ENCODE measurements at regions not wholly inside any gene's neighbourhood (a gene's known extent, or its start where the extent isn't known, plus 50 kb on each side); places are given as distances from the start of the nearest gene placed in this dataset.
A peak's percentile ranks its signal among the peaks of the same experiment; 100 is the strongest.
"Not testable (repeated sequence)": the region's sequence is repeated elsewhere in the genome, so short reads cannot be mapped to it uniquely, and the experiment has no call there.

DNA sequence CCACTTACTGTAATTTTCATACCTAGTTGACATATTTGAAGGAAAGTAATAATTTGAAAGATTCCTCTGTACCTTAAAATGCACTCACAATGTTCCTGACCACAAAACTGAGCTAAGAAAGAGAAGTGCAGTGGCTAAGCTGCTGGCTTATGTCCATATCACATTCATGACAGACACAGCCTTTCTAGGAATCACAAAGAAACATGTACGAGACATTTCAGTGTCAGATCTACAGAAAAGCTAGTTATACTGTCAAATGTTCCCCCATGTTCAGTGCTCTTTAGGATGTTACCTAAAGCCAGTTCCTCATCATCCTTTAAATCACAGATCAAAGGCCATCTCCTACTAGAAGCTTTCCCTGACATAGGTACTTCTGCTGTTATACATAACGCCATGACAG is 142.2 kb upstream of the C11orf58 start:
- Histone ChIP-seq H3K4me3 (ENCODE audit: low read length in 2 of 2) (no peak overlapping the region), H3K27ac (ENCODE audit: low read depth, low read length) (no peak overlapping the region), H3K9me3 (ENCODE audit: control insufficient read depth in 1 of 2, low read length in 2 of 2) (no peaks in the 10 kb centered on the region), H3K4me1 (ENCODE audit: insufficient read depth, low read length) (no peaks in the 10 kb centered on the region), H3K27me3 (ENCODE audit: insufficient read depth, low read length) (no peaks in the 10 kb centered on the region), H3K36me3 (ENCODE audit: insufficient read depth, low read length) (no peaks in the 10 kb centered on the region)
- Mint-ChIP-seq H3K27me3 (peaks cover 10 to 11% of the 10 kb centered on the region in 2 donors), H3K36me3 (no peaks in the 10 kb centered on the region), H3K9me3 (no peaks in the 10 kb centered on the region), H3K4me1 (no peaks in the 10 kb centered on the region), H3K4me3 (no peak overlapping the region), H3K27ac (no peak overlapping the region)
- ChIA-PET CTCF (ENCODE audit: partially characterized antibody) (interaction anchor here (1.2 kb wide), 1 partner anchor 9 kb away, joined by 3 read pairs; no protein-coding TSS in a partner anchor), POLR2A (ENCODE audit: partially characterized antibody) (no interaction called here)
- no peak for DNase-seq
- intact Hi-C loops (cut with micrococcal nuclease) = no loop called here

DNA sequence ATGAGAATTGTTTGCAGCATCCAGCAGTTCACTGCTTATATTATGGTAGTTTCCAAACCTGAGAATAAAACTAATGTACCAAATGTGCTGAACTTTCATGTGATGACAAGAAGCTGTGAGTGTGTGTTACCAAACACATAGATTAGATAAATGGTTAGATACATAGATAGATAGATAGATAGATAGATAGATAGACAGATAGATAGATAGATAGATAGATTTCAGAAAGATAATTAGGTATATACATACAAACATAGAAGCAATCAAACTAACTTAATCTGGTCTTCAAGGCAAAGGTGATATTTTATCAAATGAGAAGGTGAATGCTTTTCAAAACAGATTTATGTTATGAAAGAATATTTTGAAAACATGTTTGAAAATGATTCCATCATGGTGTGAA is 147.3 kb upstream of the C11orf58 start:
- no peaks in the 10 kb centered on the region for H3K4me1 Mint-ChIP-seq

DNA sequence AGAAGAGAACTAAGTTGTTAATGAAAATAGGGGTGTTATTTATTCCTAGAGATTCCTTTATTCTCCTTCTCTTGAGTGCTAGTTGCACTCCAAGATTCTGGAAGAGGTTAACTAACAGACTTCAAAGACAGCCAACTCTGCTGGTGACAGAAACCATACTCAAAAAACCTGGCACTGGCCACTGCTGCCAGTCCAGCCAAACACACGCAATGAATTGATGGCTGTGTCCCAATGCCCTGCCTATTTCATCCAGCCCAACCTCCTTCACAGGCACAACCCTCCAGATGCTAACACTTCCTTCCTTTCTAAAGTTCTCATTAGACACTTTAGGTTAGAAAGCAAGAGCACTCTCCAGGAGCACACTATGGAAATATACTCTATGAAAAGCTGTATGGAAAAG is 150.8 kb upstream of the C11orf58 start:
- no peaks in the 10 kb centered on the region for H3K36me3 ChIP-seq (ENCODE audit: insufficient read depth, low read length)
- no peaks in the 10 kb centered on the region for H3K4me1 Mint-ChIP-seq
- H3K36me3 Mint-ChIP-seq = no peaks in the 10 kb centered on the region
- POLR2A ChIA-PET (ENCODE audit: partially characterized antibody) = no interaction called here
- no peak overlapping the region for H3K4me3 ChIP-seq (ENCODE audit: low read length in 2 of 2)
- H3K27ac ChIP-seq (ENCODE audit: low read depth, low read length) = no peak overlapping the region
- peak overlapping the region in 1 of 7 donors; percentile 3 for H3K27ac Mint-ChIP-seq
- no peaks in the 10 kb centered on the region for H3K27me3 ChIP-seq (ENCODE audit: insufficient read depth, low read length)
- H3K9me3 ChIP-seq (ENCODE audit: control insufficient read depth in 1 of 2, low read length in 2 of 2) = no peaks in the 10 kb centered on the region
- H3K27me3 Mint-ChIP-seq = peaks cover 0 to 6% of the 10 kb centered on the region in 2 donors
- peaks cover 0 to 3% (median 0%) of the 10 kb centered on the region in 8 donors for H3K9me3 Mint-ChIP-seq
- DNase-seq = no peak
- CTCF ChIA-PET (ENCODE audit: partially characterized antibody) = no interaction called here
- intact Hi-C loops (cut with micrococcal nuclease) = no loop called here
- no peaks in the 10 kb centered on the region for H3K4me1 ChIP-seq (ENCODE audit: insufficient read depth, low read length)
- no peak overlapping the region for H3K4me3 Mint-ChIP-seq

More for the DNA sequence above, 147.3 kb upstream of the C11orf58 start:
- H3K4me1 ChIP-seq (ENCODE audit: insufficient read depth, low read length) = no peaks in the 10 kb centered on the region
- H3K9me3 Mint-ChIP-seq = no peaks in the 10 kb centered on the region
- ChIA-PET POLR2A (ENCODE audit: partially characterized antibody) (no interaction called here), CTCF (ENCODE audit: partially characterized antibody) (no interaction called here)
- H3K27me3 ChIP-seq (ENCODE audit: insufficient read depth, low read length) = no peaks in the 10 kb centered on the region
- intact Hi-C loops (cut with micrococcal nuclease) = no loop called here
- DNase-seq = no peak
- no peaks in the 10 kb centered on the region for H3K36me3 ChIP-seq (ENCODE audit: insufficient read depth, low read length)
- H3K27ac Mint-ChIP-seq = no peak overlapping the region
- peaks cover 3 to 5% of the 10 kb centered on the region in 2 donors for H3K27me3 Mint-ChIP-seq
- H3K4me3 Mint-ChIP-seq = no peak overlapping the region
- no peaks in the 10 kb centered on the region for H3K36me3 Mint-ChIP-seq
- H3K4me3 ChIP-seq (ENCODE audit: low read length in 2 of 2) = no peak overlapping the region
- no peaks in the 10 kb centered on the region for H3K9me3 ChIP-seq (ENCODE audit: control insufficient read depth in 1 of 2, low read length in 2 of 2)
- H3K27ac ChIP-seq (ENCODE audit: low read depth, low read length) = no peak overlapping the region

DNA sequence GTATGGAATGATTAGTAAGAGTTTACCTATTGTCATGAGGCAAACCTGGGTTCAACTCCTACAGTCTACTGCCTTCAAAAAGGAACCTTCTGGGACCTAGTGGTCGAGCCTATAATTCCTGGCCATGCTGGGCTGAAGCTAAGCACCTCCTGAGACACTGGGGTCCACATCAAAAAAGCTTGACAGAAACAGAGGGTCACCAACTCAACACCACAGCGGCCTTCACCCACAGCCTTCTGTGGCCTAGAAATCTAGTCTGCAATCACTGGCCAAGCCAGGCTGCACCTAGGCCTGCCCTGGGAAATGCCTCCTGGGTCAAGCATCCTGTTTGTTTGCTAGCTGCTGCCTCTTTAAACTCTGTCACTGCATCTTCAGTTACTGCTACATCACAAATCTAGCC is 153.9 kb upstream of the C11orf58 start:
- intact Hi-C loops (cut with micrococcal nuclease) = no loop called here
- Mint-ChIP-seq H3K9me3 (peaks cover 0 to 13% (median 0%) of the 10 kb centered on the region in 8 donors), H3K4me3 (no peak overlapping the region), H3K27me3 (peaks cover 1 to 5% of the 10 kb centered on the region in 2 donors), H3K27ac (no peak overlapping the region), H3K36me3 (no peaks in the 10 kb centered on the region), H3K4me1 (no peaks in the 10 kb centered on the region)
- DNase-seq = no peak
- no peaks in the 10 kb centered on the region for H3K36me3 ChIP-seq (ENCODE audit: insufficient read depth, low read length)
- no peak overlapping the region for H3K27ac ChIP-seq (ENCODE audit: low read depth, low read length)
- no peak overlapping the region for H3K4me3 ChIP-seq (ENCODE audit: low read length in 2 of 2)
- CTCF ChIA-PET (ENCODE audit: partially characterized antibody) = no interaction called here
- H3K27me3 ChIP-seq (ENCODE audit: insufficient read depth, low read length) = no peaks in the 10 kb centered on the region
- H3K9me3 ChIP-seq (ENCODE audit: control insufficient read depth in 1 of 2, low read length in 2 of 2) = no peaks in the 10 kb centered on the region
- POLR2A ChIA-PET (ENCODE audit: partially characterized antibody) = no interaction called here
- no peaks in the 10 kb centered on the region for H3K4me1 ChIP-seq (ENCODE audit: insufficient read depth, low read length)

DNA sequence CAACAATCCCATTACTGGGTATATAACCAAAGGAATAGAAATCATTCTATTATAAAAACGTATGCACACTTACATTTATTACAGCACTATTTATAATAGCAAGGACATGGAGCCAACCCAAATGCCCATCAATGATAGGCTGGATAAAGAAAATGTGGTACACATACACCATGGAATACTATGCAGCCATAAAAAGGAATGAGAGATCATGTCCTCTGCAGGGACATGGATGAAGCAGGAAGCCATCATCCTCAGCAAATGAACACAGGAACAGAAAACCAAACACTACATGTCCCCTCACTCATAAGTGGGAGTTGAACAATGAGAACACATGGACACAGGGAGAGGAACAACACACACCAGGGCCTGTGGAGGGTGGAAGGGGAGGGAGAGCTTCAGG is 157.4 kb upstream of the C11orf58 start:
- H3K27ac Mint-ChIP-seq; DNase-seq; CTCF ChIA-PET (ENCODE audit: partially characterized antibody); H3K4me3 ChIP-seq (ENCODE audit: low read length in 2 of 2); H3K9me3 ChIP-seq (ENCODE audit: control insufficient read depth in 1 of 2, low read length in 2 of 2); H3K36me3 Mint-ChIP-seq; H3K36me3 ChIP-seq (ENCODE audit: insufficient read depth, low read length); H3K27me3 ChIP-seq (ENCODE audit: insufficient read depth, low read length); H3K27ac ChIP-seq (ENCODE audit: low read depth, low read length); H3K4me1 ChIP-seq (ENCODE audit: insufficient read depth, low read length); H3K27me3 Mint-ChIP-seq; POLR2A ChIA-PET (ENCODE audit: partially characterized antibody); intact Hi-C loops (cut with micrococcal nuclease); H3K4me1 Mint-ChIP-seq: not testable (repeated sequence)
- H3K9me3 Mint-ChIP-seq = peaks cover 0 to 13% (median 0%) of the 10 kb centered on the region in 8 donors
- peak overlapping the region in 1 of 8 donors; percentile 45 for H3K4me3 Mint-ChIP-seq

DNA sequence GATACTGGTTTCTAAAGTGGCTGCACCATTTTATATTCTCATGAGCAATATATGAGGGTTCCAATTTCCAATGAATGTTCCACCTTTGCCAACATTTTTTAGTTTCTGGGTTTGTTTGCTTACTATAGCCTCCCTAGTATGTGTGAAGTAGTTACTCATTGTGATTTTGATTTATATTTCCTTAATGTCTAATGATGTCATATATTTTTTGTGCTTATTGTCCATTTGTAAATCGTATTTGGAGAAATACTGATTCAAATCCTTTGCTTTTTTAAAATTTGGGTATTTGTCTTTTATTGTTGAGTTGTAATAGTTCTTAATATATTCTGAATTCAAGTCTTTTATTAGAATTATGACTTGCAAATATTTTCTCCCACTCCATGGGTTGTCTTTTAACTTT is 161.0 kb upstream of the C11orf58 start:
- Mint-ChIP-seq H3K36me3 (no peaks in the 10 kb centered on the region), H3K9me3 (peaks cover 0 to 14% (median 1%) of the 10 kb centered on the region in 8 donors), H3K4me1 (no peaks in the 10 kb centered on the region), H3K27me3 (peaks cover 0 to 1% of the 10 kb centered on the region in 2 donors), H3K27ac (no peak overlapping the region), H3K4me3 (no peak overlapping the region)
- H3K9me3 ChIP-seq (ENCODE audit: control insufficient read depth in 1 of 2, low read length in 2 of 2) = no peaks in the 10 kb centered on the region
- H3K27me3 ChIP-seq (ENCODE audit: insufficient read depth, low read length) = no peaks in the 10 kb centered on the region
- no peaks in the 10 kb centered on the region for H3K4me1 ChIP-seq (ENCODE audit: insufficient read depth, low read length)
- DNase-seq = no peak
- no peak overlapping the region for H3K4me3 ChIP-seq (ENCODE audit: low read length in 2 of 2)
- H3K36me3 ChIP-seq (ENCODE audit: insufficient read depth, low read length) = no peaks in the 10 kb centered on the region
- ChIA-PET POLR2A (ENCODE audit: partially characterized antibody) (no interaction called here), CTCF (ENCODE audit: partially characterized antibody) (no interaction called here)
- intact Hi-C loops (cut with micrococcal nuclease) = no loop called here
- no peak overlapping the region for H3K27ac ChIP-seq (ENCODE audit: low read depth, low read length)

DNA sequence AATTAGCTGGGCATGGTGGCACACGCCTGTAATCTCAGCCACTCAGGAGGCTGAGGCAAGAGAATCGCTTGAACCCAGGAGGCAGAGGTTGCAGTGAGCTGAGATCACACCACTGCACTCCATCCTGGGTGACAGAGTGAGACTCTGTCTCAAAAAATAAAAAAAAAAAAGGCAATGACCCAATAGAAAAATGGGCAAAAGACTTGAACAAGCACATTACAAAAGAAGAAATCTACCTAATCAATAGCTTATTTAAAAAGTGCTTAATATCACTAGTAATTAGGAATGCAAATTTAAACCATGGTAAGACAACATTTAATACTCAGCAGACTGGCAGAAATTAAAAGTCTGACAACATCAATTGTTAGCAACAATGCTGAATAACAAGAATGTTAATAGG is 163.6 kb upstream of the C11orf58 start:
- not testable (repeated sequence) for H3K27ac ChIP-seq (ENCODE audit: low read depth, low read length)

DNA sequence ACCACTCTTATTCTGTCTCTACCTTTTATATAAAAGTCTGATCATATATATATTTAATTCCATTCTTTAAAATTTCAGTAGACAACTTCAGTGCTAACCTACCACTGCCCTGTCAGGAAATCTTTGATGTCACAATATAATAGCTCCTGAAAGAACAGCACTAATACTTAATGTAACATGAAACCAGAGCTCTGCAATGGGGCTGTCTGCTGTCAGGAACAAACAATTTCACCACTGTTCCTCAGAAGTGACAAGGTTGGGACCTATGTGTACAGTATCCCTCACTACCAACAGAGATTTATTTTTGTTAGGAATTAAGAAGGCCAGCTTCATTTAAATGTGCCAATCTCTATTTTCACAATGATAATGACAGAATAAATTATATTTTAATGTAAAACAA is 165.5 kb upstream of the C11orf58 start:
- ChIA-PET POLR2A (ENCODE audit: partially characterized antibody) (no interaction called here), CTCF (ENCODE audit: partially characterized antibody) (no interaction called here)
- Mint-ChIP-seq H3K27ac (no peak overlapping the region), H3K27me3 (no peaks in the 10 kb centered on the region), H3K9me3 (peaks cover 0 to 3% (median 0%) of the 10 kb centered on the region in 8 donors), H3K36me3 (no peaks in the 10 kb centered on the region), H3K4me3 (no peak overlapping the region), H3K4me1 (no peaks in the 10 kb centered on the region)
- Histone ChIP-seq H3K9me3 (ENCODE audit: control insufficient read depth in 1 of 2, low read length in 2 of 2) (no peaks in the 10 kb centered on the region), H3K27ac (ENCODE audit: low read depth, low read length) (no peak overlapping the region), H3K27me3 (ENCODE audit: insufficient read depth, low read length) (no peaks in the 10 kb centered on the region), H3K36me3 (ENCODE audit: insufficient read depth, low read length) (no peaks in the 10 kb centered on the region), H3K4me3 (ENCODE audit: low read length in 2 of 2) (no peak overlapping the region), H3K4me1 (ENCODE audit: insufficient read depth, low read length) (no peaks in the 10 kb centered on the region)
- no peak for DNase-seq
- intact Hi-C loops (cut with micrococcal nuclease) = no loop called here

More for the DNA sequence above, 163.6 kb upstream of the C11orf58 start:
- H3K27ac Mint-ChIP-seq; H3K4me1 ChIP-seq (ENCODE audit: insufficient read depth, low read length); H3K27me3 Mint-ChIP-seq; POLR2A ChIA-PET (ENCODE audit: partially characterized antibody); H3K4me3 Mint-ChIP-seq; DNase-seq; H3K9me3 ChIP-seq (ENCODE audit: control insufficient read depth in 1 of 2, low read length in 2 of 2); intact Hi-C loops (cut with micrococcal nuclease); H3K9me3 Mint-ChIP-seq; H3K4me3 ChIP-seq (ENCODE audit: low read length in 2 of 2); H3K36me3 Mint-ChIP-seq; CTCF ChIA-PET (ENCODE audit: partially characterized antibody); H3K36me3 ChIP-seq (ENCODE audit: insufficient read depth, low read length); H3K27me3 ChIP-seq (ENCODE audit: insufficient read depth, low read length); H3K4me1 Mint-ChIP-seq: not testable (repeated sequence)
